Activated T-cell treated with anti-CD3 and anti-CD28 coated beads, Interleukin-2, amount 50 U/mL, for 1 hour (primary cell): ENCODE measurements at regions not wholly inside any gene's neighbourhood (a gene's known extent, or its start where the extent isn't known, plus 50 kb on each side); places are given as distances from the start of the nearest gene placed in this dataset.

Source experiments
- DNase-seq: peaks from one replicate; pipeline ENCODE4 v3.0.0-alpha.2; 2020

DNA sequence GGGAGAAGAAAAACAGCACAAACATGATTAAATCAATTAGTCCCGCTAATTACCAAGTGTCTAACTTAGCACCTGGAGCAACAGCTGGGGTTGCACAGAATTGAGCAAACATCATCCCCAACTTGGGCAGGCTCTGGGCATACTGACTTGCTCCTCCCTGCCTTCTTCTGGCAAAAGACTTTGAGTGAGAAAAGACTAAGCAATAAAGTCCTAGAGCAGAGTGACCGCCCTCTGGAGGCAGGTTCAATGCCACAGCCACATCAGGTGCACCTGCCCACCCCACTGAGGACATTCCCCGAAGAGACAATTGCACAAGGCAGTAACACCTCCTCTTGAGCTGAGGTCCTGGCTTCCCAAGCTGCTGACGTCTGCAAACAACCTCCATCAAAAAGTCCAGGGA, 358.3 kb downstream of the SOX9 start:
- no peak for DNase-seq

DNA sequence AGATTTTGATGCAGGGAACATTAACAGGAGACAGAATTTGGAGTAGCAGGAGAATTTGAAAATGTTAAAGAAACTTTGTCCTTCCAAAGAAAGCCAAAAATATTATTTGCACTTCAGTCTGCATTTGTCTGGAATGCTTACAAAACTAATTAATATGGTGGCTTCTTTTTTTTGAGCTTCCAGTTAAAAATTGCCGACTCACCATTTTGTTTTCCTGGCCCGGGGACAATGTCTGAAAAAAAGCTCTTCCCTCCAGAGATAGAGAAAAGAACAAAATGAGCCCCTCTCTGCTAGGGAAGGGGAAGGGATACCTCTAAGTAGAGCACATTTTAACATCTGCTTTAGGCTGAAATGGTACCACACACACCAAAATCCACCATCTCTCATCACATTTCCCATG, 360.8 kb downstream of the SOX9 start:
- DNase-seq: no peak

DNA sequence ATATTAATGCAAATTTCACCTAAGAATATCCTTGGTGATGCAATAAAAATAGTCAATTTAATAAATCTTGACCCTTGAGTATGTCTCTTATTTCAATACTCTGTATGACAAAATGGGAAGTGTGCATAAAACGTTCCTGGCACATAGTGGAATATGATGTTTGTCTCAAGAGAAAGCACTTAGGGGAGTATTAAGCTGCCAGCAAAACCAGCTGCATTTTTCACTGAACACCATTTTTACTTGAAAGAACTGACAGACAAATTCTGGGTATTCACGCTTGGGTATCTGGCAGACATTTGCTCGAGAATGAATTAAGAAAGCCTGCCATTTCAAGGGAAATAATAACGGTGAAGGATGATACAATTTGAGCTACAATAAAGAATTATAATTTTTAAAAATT, 364.8 kb downstream of the SOX9 start:
- DNase-seq: no peak

DNA sequence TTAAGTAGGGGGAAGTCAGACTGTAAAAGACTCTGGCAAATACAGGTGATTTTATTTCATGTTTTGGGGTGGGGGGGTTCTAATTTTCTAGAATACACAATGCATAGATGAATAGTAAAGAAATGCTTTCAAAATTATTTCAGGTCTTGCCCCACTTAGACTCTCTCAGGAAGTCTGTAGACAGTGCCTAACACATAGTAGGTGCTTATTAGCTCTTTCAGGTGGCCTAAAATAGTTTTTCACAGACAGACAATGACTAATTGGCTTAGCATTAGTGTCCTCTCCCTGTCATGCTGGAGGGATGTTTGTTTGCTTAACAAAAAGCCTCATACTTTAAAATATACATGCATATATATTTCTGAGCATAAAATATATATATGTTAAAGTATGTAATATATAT, 366.0 kb downstream of the SOX9 start:
- no peak for DNase-seq

GRCh38 chr17:72487731-72488494, 367.1 kb downstream of the SOX9 start:
- no peak for DNase-seq

- DNase-seq: no peak
Measured at GRCh38 chr17:72488555-72489271, 367.9 kb downstream of the SOX9 start.

DNA sequence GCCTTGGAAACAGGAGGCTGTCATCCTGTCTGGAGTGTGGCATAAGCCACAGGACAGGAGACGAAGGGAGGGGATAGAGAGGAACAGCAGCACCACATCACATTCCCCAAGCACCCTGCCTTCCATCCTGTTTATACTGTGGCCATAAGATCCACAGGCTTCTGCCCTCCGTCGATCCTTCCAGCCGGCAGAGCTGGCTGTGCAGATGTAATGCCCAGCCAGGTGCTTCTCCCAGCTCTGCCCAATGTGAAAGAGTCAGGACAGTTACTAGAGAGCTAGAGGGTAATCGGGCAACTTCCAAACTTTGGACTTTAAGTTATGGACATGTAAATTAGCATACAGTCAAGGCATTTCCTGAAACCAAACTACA, 368.4 kb downstream of the SOX9 start:
- no peak for DNase-seq

- DNase-seq: no peak
Measured at GRCh38 chr17:72491102-72491501, 370.3 kb downstream of the SOX9 start.

DNA sequence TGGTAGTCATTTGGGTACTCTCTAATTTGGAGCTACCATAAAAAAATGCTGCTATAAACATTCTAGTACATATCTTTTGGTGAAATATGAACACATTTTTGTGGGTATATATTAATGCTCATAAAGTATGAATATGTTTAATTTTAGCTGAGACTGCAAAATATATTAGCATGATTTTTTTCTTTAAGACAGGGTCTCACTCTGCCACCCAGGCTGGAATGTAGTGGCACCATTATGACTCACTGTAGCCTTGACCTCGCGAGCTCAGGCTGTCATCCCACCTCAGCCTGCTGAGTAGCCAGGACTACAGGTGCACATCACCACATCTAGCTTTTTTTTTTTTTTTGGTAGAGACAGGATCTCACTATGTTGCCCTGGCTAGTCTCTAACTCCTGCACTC, 371.7 kb downstream of the SOX9 start:
- no peak for DNase-seq

DNA sequence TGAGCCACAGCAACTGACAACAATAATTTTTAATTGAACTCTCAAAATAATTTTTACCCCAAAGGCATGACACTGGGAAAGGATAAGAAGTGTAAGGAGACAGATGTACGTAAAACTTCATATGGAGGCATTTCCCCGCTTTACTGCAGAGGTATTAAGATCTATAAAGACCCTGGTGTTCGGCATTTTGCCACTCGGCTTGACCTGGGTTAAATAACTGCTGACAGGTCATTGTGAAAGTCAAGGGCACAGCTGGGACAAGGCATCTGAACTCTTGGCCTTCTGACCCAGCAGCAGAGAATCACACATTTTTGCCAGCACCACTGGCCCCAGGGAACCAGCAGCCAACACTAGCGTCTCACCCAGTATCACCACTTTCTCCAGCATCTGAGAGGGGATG, 372.1 kb downstream of the SOX9 start:
- DNase-seq: no peak

DNA sequence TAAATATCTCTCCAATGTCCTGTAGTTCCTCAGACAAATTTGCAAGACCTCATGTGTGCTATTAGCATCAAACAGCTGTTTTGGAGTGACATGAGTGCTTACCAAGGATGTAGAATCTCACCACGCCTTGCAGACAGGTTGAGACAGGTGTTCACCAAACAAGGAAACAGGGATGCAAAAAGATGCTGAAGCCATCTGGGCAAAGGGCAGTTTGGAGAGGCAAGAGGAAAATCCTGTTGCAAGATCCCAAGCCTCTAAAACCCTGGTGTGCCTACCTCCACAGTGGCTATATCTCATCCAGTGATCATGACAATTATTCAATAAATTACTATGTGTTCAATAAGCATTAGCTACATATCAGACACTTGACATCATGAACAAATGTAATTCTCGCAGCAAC, 373.7 kb downstream of the SOX9 start:
- no peak for DNase-seq

DNA sequence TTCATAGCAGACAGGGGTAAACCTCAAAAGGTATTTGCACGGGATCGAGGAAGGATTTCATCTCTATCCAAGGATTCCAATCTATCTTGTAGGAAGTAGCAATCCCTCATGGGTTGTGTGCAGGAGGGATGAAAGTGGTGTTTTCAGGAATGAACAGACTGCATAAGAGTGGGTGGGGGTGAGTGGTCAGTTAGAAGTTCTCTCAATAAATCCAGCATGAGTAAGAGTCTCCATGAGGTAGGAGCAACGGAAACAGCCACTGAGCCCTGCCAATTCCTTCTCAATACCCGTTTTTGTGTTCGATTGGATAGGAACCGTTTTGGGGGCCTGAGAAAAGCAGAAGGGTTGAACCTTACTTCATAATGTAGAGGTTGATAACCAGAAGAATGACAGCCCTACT, 375.6 kb downstream of the SOX9 start:
- no peak for DNase-seq

GRCh38 chr17:72497915-72498314, 377.1 kb downstream of the SOX9 start:
- no peak for DNase-seq

- no peak for DNase-seq
Measured at GRCh38 chr17:72498364-72499210, 377.8 kb downstream of the SOX9 start.

GRCh38 chr17:72501404-72502370, 380.9 kb downstream of the SOX9 start:
- no peak for DNase-seq

DNA sequence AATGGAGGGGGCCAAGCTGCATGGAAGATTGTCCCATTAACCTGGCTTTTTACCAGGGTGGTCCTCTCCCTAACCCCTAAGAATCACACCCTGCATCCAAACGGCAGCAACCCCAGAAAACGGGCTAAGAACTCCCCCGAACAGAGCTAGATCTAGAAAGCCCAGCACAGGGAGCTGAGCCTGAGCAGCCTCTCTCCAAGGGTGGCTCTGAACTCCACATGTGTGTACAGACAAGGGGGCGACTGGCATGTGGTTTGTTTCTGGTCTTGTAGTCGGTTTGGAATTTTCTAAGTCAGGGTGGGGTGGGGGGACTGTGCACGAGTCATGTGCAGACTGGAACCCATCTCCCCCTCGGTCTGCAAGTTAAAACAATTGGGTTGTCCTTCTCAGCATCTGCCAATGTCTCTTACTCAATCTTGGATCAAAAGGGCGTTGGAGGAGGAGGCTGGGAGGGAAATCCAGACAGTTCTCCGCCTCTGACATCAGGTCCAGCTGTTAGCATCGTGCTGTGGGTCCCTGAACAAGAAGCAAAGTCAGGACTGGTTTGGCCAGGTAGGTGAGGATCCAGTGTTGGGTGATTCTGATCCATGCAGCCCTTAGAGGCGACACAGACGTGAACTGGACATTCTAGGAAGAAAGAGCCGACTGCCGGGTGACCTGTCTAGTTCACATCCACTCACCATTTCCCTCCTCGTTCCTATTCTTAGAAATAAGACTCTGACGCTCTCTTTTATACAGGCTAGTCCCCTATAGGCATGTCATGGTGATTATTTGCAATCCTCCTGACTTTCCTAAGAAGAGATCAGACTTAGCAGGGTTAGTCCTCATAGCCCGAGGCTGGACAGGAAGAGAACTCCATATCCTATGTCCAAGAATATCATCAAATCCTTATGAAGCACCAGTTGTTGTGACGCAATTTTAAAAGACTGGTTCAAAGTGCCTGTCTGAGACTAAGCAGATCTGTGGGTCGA, 381.8 kb downstream of the SOX9 start:
- no peak for DNase-seq

DNA sequence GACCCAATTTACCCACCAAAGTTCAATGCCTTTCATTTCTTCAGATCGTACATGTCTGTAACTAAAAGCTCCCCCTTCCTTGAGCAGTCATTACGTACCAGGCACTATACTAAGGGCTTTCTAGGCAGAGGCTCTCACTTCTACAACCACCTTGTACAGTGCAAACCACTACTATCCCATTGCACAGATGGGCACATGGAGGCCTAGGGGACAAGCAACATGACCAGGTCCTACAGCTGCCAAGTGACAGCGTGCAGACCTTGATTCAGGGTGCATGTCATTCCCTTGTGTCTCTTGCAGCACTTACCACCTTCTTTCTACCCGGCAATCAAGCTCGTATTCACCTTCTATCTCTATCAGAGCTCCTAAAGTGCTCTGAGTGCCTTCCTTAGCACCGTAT, 382.7 kb downstream of the SOX9 start:
- no peak for DNase-seq

DNA sequence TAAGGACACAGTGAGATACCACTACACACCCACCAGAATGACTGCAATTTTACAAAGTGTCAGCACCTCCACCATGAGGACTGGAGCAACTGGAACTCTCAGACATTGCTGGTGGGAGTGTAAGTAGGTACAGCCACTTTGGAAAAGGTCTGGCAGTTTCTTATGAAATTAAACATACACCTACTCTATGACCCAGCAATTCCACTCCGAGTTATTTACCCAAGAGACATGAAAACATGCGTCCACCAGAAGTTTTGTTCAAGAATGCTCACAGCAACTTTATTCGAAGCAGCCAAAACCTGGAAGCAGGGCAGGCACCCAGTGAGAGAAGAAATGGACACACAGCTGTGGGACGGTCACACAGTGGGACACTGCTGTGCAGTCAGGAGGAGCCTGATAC, 384.0 kb downstream of the SOX9 start:
- no peak for DNase-seq

DNA sequence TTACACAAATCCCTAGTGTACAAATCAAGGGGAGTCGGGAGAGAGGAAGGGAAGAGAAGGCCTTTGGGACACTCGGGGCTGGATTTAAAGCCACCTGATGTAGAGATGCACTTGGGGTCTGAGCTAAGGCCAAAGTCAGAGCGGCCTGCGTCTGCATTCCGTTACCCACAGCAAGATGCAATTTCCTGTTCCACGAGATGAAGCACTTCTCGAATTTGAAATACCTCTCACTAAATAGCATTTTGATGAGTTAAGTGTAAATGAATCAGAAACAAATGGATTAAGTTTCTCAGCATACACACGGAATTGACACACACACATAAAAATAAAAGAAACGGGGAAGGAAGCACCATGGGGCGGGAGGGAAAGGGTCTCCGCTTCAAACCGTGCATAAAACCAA, 386.0 kb downstream of the SOX9 start:
- DNase-seq: no peak

- no peak for DNase-seq
Measured at GRCh38 chr17:72507370-72507769, 386.6 kb downstream of the SOX9 start.

DNA sequence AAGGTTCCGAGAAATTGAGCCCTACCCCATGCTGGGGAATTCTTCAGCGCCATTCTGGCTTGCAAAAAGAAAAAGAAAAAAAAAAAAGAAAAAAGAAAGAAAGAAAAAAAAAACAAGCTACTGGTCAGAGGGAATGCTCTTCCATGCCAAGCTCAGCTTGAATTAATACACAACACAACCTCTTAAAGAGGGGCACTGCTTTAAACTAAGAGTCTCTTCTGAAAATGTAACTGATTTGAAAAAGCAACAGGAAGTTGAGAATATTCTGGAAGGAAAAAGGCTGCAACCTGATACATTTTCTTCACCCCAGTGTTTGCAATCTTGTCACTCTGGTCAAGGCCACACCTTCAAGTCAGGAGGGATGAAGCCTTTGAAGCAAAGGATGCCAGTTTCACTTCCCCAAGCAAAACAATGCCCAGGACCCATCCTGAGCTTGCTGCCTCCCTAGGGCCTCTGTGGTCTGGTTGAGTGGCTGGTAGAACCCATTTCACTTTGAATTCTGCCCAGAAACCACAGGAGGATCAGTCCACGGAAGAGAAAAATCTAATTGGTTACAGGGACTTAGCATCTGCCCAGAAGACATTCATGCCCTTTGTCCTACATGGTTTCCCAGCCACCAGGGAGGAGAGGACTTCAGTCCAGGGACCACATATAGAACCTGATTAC, 389.7 kb downstream of the SOX9 start:
- no peak for DNase-seq
